NOMO-1 (cell line): ENCODE measurements at regions not wholly inside any gene's neighbourhood (a gene's known extent, or its start where the extent isn't known, plus 50 kb on each side); places are given as distances from the start of the nearest gene placed in this dataset.
"Not testable (repeated sequence)": the region's sequence is repeated elsewhere in the genome, so short reads cannot be mapped to it uniquely, and the experiment has no call there.

ENCODE experiments used
- DNase-seq, 2 experiments: peaks; one replicate each; lab custom pipeline; 2025; ENCODE audit not compliant: unreplicated experiment in 2 of 2; lab: John Stamatoyannopoulos, UW

DNA sequence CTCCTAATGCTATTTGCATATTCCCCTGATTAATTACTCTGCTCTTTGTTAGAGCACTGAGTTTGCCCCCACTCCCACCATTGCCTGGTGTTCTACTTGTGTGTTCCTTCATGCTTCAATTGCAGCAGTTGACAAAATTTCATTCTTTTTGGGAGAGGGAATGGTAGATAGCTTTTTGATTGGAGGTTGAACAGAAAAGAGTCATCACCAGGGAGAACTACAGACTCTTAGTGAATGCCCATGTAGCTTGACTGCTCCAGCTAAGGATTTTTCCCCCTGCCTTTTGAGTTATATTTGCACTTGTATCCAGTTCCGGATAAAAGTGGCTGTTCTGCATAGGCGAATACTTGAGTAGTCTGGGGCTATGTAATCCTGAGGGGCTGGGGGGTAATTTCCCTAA lies 183.9 kb downstream of the ETNK1 start:
- DNase-seq = no peak

DNA sequence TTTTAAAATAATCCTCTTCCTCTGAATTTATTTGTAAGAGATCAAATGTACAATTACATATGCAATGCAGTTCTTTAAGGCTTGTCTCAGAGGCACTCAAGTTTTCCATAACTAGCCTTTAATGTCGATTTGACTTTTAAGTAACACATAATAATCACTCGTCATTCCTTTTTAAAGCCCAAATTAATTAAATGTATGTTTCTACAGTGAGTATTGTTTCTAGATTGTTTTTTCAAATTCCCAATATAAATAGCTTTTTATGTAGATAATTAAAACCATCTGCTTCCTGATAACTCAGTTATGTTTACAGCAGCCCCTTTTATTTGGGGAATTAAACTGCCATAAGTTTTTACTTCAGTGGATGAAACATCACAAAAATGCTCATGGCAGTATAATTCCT lies 185.1 kb downstream of the ETNK1 start:
- DNase-seq = no peak

DNA sequence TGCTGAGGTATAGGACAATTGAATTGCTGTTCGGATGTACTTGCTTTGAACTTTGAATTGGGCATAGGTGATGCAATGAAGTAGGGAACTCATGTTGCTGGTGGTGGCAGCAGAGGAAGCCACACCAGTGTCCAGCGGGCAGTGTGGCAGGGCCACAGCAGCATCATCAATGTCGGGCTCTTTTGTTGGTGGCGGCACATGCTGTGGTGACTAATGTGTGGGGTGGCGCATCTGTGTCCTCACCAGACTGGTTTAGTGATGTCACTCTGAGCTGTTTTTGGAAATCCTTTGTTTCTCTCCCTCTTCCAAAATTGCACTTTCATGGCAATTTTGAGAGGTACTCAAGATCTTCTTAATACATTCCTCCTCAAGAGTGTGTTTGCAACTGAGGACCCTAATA lies 187.6 kb downstream of the ETNK1 start:
- DNase-seq = no peak

DNA sequence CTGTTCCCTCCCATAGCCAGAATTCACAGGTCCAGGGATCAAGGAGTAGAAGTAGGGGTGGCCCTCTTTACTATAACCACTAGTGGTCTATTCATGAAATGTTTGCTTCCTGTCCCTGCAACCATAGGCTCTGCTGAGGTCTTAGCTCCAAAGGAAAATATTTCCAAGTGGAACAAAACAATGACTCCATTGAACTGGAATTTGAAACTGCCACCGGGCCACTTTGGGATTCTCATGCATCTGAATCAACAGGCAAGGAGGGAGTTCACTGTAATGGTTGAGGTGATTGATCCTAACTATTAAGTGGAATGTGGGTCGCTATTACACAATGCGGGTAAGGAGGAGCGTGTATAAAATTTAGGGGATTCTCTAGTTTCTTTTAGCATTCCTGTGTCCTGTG lies 197.0 kb downstream of the ETNK1 start:
- no peak for DNase-seq

DNA sequence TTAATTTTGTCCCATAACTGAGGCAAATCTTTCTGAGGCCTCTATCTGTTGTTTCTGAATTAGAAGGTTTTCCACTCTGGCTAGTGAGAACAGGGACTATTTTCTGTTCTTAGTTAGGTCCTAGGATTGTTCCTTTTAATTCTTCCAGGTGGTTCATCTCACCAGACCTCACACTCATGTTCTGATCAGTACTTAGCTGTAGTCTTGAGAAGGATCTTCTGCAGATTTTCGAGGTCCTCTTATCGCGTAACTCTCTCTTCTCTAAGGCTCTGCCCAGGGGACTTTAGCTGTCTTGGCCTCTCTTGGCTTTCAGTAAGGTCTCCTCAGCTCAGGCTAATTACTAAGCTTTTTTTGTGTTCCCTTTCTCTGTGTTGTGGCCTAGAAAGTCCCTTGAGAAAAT lies 201.1 kb downstream of the ETNK1 start:
- DNase-seq = no peak

DNA sequence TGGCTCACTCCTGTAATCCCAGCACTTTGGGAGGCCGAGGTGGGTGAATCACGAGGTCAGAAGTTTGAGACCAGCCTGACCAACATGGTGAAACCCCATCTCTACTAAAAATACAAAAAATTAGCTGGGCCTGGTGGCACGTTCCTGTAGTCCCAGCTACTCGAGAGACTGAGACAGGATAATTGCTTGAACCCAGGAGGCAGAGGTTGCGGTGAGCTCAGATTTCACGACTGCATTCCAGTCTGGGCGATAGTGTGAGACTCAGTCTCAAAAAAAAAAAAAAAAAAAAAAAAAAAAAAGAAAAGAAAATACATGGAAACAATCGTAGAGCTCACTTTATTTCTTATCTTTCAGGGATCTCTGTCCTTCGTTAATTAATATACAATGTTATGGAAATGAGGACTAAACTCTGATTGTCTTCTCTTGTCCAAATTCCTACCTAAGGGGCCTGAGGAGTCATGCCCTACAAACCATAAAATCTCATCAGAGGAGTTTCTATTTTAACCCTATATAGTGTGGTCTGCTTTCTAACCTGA lies 201.5 kb downstream of the ETNK1 start:
- DNase-seq = not testable (repeated sequence)

DNA sequence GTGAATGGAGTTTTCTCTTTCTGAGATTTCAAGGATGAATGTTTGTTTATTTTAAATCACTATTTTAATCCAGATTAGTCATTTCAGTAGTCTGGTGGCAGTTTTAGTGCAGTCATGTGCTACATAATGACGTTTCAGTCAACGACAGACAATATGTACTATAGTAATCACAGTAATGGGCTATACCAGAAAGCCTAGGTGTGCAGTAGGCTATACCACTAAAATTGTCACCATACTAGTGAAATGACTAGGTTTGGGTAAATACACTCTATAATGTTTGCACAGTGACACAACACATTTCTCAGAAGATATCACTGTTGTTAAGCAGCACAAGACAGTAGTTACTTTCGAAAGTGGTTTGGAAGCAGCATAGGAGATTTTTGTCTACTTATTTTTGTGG lies 203.1 kb downstream of the ETNK1 start:
- DNase-seq = no peak

DNA sequence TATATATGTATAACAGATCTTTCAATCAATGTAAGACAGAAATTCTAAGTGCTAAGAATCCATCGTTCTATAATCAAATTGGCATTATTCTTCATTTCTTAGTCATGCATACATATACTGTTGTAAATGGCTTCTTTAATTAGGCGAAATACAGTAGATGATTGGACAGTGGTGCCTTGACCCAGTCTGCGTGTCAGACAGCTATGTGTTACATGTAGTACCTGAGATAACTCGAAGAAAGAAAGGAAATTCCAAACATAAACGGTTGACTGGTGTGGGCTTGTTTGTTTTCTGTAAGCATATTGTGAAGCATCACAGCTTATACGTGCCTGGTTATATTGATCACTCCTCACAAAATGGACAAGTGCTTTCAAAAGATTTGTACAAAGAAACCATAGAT lies 210.5 kb downstream of the ETNK1 start:
- DNase-seq = no peak

DNA sequence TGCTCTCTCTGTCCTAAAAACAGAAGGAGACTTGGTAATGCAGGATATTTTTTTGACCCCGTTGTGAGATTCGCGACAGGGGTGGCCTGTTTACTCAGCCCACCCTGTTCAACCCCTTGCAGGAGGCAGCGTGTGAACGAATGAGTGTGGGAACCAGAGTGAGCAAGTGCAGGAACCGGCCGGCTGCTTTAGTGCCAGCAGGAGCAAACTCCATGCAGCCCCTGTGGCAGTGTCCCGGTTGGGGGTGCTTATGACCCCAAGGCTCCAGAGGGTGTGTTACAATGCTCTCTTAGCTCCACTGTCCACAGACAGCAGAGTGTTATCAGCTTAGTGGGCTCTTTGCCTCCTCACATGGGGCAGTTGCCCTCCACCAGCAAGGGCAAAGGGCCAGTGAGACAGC lies 225.2 kb downstream of the ETNK1 start:
- no peak for DNase-seq

DNA sequence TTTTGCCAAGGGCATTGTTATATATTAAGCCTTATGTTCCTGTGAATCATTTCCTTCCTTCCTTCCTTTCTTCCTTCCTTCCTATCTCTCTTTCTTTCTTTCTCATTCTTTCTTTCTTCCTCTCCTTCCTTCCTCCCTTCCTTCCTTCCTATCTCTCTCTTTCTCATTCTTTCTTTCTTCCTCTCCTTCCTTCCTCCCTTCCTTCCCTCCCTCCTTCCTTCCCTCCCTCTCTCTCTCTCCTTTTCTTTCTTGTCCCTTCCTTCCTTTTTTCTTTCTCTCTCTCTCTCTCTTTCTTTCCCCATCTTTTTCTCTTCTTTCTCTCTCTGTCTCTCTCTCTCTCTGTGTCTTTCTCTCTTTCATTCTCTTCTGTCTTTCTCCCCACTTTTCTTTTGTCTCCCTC lies 226.6 kb downstream of the ETNK1 start:
- no peak for DNase-seq

DNA sequence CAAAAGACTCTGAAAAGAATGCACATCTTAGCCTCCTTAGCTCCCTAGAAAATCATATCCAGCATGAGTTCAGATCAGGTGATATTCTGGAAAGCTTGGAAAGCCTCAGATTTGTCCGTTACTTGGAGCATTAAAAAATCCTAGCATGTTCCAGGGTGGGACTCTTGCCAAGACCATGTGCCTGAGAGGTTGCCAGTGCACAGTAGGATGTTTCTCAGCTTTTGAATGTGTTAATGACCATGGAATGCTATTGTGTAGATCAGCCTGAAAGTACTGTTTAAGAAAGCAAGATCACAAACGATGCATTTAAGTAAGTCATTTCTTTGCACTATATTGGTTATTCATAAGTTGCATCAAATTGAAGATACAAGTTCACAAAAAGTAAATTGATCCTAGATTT lies 230.5 kb downstream of the ETNK1 start:
- DNase-seq = no peak

DNA sequence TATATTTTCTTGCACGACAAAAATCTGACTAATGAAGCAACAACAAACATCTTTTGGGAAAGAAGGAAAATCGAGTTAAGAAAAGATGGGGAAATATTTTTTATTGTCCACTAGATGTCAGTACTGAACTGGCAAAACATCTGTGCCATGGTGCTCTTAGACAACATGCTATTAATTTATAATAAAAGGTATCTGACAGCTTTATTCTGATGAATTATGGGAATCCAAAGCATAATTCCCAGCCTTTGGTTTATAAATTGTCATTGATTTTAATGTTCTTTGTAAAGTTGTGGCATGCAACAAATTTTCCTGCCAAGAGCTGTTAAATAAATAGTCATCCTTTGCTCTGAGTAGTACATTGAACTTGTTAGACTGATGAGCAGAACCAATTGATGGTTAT lies 231.2 kb downstream of the ETNK1 start:
- peak in 1 of 2 experiments; percentile 8 for DNase-seq

DNA sequence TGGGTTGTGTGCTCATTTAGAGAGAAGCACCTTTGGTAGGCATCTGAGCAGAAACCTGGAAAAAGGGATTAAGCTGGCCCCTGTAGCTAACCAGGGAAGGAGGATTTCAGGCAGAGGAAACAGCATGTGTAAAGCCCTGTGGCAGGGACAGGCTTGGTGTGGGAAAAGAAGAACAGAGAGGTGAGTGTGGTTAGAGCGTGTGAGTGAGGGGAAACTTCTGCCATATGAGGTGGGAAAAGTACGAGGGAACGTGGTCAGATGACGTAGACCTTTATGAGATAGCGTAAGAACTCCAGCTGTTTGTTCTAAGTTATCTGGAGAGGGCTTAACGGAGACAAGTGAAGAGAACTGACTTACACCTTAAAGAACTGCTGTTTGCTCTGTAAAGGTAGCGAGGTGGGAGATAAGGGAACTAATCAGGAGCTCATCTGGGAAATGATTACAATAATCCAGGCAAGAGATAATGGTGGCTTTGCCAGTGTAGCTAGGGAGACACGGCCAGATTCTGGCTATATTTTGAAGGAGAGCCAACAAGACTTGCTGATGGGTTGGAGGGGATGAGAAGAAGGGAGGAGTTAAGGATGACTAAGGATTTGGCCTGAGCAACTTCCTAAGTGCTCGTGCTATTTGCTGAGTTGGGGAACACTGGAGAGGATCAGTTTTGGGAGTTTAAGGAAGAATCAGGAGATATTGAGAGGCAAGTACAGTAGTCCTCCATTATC lies 234.0 kb downstream of the ETNK1 start:
- no peak for DNase-seq

DNA sequence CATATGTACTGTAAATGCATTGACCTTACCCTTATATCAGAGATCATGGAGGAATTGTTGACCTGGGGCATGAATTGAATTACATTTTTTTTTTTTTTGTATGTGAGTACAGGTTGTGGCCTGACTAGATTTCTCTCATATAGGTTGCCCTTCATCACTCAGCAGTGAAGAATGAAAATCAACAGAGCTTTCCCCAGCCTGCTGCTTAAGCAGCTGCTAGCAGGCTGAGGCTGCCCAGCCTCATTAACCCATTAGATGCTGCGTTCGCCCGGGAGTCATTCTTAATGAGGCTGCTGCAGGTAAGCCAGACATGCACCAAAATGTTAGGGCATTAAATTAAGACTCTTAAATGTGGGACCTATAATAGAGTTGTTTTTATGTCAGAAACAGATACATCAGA lies 236.0 kb downstream of the ETNK1 start:
- no peak for DNase-seq

DNA sequence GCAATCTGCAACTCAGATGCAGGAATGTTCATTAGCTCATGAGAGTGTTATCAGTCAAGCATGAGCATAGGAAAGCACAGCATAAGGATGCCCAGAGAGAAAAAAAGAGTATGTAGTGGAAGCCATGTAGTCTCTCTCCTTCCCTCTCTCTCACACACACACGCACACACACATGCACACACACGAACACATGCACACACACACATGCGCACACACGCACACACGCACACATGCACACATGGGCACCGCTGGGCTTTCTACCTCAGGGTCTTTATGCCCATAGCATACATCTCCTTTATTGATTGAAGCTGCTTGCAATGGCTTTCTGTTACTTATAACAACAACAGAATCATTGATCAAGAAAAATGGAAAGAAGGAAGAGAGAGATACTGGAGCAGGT lies 240.9 kb downstream of the ETNK1 start:
- no peak for DNase-seq

DNA sequence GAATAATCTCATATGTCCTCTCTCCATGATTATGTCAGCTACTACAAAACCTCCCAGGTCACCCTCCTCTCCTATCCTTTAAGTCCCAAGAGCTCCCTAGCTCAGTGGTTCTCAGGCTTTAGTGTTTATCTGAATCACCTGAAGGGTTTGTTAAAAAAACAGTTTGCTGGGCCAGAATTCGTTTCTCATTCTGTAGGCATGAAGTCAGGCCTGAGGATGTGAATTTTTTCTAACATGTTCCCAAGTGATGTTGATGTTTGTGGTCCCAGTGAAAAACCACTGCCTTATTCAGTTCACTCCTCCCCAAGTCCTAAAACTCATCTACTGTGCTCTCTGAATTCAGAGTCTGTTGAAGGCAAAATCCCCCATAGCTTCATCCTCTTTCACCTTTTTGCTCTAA lies 241.4 kb downstream of the ETNK1 start:
- DNase-seq = no peak

DNA sequence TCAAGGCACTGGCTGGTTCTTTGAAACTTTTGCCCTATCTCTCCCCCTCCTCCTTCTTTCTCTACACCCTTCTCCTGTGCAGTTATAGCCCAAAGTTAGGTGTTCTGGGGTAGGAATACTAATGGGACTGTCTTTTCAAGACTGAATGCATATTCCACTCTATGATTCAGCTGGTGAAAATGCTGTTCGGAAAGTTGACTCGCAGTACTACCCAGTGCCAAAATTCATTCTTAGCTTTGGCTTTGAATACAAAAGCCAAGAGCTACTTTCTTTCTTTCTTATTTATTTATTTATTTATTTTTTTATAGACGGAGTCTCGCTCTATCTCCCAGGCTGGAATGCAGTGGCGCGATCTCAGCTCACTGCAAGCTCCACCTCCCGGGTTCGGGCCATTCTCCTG lies 249.2 kb downstream of the ETNK1 start:
- DNase-seq = no peak

DNA sequence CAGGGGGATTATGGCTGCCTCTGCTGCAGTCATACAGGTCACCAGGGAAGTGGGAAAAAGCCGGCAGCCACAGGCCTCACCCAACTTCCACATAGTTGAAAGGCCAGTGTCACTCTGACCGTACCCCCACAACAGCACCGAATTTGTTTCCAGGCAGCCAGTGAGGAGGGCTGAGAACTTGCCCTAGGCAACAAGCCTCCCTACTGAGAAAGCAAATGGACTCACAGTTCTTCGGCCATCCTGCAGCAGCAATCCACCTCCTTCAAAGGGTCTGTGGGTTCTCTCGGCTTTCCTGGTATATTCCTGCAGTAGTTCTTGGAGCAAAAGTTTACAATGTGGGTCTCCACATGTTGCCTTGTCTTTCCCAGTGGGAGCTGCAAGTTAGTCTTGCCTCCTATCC lies 251.3 kb downstream of the ETNK1 start:
- DNase-seq = no peak

DNA sequence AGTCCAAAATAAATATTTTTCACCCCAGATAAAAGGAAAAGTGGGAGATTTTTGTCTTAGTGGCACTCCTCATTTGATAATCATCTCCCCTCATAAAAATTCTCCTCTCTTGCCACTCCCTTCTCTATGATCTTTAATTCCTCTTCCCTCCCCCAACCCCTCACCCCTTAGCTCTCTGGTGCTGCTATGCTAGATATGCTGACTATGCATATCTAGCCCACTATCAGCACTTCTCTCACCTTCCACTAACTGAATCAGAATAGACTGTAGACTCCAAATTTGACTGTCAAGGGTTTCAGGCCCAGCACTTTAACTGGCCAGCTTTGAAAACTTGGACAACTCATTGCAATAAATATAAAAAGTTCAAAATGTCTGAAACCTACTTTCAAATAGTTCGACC lies 254.2 kb downstream of the ETNK1 start:
- DNase-seq = no peak

DNA sequence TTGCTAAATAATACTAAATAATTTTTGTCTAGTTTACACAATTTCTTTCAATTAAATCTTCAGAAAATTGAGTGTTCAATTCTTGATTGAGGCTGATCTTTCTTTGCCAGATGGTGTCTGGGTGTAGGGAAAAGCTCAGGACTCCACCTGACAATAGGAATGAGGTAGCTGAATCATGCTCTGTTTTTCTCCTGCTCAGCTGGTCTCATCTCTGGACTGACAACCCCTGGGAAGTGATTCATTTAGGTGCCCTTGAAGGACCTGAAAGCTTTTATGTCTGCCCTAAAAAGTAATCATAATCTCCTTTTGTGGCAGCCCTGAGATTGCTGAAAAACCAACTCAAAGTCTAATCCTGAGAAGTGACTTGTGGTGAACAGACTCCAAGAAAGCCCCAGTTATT lies 255.4 kb downstream of the ETNK1 start:
- DNase-seq = no peak

DNA sequence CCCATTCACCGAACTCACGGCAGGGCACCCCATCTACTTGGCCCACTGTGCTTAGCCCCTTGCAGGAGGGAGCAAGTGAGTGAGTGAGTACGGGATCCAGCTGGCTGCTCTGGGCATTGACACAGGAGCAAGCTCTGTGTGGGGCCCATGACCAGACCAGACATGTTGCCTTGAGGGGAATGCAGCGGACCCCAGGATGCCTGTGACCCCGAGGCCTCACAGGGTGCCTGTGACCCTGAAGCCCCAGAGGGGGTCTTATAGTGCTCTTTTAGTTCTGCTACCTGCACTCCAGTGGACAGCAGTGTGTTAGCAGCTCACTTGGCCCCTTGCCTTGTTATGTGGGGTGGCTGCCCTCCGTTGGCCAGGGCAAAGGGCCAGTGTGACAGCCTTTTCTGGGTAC lies 255.8 kb downstream of the ETNK1 start:
- no peak for DNase-seq

DNA sequence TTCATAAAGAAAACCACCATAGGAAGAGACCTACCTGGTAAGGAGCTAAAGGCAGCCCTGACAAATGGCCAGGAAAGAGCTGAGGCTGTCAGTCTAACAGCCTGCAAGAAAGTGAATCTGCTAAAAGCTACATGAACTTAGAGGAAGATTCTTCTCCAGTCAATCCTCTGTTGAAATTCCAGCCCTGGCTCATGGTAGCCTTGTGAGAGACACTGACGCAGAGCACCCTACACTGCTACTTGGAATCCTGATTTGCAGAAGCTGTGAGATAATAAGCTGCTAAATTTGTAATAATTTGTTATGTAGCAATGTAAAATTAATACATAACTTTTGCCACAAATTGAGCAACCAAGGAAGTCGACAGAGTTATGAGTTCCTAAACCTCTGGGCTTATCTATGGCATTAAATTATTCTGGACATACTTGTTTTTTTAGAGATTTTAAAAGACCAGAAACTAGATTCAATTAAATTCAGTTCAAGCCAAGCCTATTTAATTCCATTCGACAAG lies 257.0 kb downstream of the ETNK1 start:
- peak; percentile 9 to 57 for DNase-seq

DNA sequence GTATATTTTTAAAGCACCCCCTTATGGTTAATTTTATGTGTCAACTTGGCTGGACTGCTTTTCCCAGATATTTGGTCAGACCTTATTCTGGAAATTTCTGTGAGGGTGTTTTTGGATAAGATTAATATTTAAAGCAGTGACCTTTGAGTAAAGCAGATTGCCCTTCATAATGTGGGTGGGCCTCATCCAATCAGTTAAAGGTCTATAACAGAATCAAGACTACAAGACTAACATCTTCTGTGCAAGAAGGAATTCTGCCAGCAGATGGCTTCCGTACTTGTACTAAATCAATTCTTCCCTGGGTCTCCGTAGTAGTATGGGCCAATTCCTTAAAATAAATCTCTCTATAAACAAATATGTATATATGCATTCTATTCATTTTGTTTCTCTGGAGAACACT lies 257.6 kb downstream of the ETNK1 start:
- DNase-seq = no peak
